Parathyroid adenoma (tissue), 2 donors: ENCODE measurements at regions not wholly inside any gene's neighbourhood (a gene's known extent, or its start where the extent isn't known, plus 50 kb on each side); places are given as distances from the start of the nearest gene placed in this dataset.

Experiments
- H2AFZ ChIP-seq: fragments of 300-600 bp; sonication (generic); one replicate; pipeline ENCODE4 v1.7.0; 2017; ENCODE audit warnings: antibody characterized with exemption, mild to moderate bottlenecking
- H3K27ac ChIP-seq: fragments of 300-600 bp; sonication (generic); one replicate; pipeline ENCODE4 v1.7.0; 2017
- H3K27me3 ChIP-seq: fragments of 300-600 bp; sonication (generic); one replicate; pipeline ENCODE4 v1.7.0; 2017; ENCODE audit warnings: low read length; ENCODE audit not compliant: control insufficient read depth, insufficient read depth
- H3K36me3 ChIP-seq: fragments of 300-600 bp; sonication (generic); one replicate; pipeline ENCODE4 v1.7.0; 2017; ENCODE audit warnings: low read length; ENCODE audit not compliant: control insufficient read depth, insufficient read depth
- H3K4me1 ChIP-seq: fragments of 300-600 bp; sonication (generic); one replicate; pipeline ENCODE4 v1.7.0; 2017; ENCODE audit warnings: control low read depth
- H3K4me2 ChIP-seq: fragments of 300-600 bp; sonication (generic); one replicate; pipeline ENCODE4 v1.7.0; 2017; ENCODE audit warnings: low read length
- H3K4me3 ChIP-seq: fragments of 300-600 bp; sonication (generic); one replicate; pipeline ENCODE4 v1.7.0; 2017; ENCODE audit warnings: low read depth, low read length
- H3K79me2 ChIP-seq: fragments of 300-600 bp; sonication (generic); one replicate; pipeline ENCODE4 v1.7.0; 2017; ENCODE audit warnings: control low read depth
- H3K9ac ChIP-seq: fragments of 300-600 bp; sonication (generic); one replicate; pipeline ENCODE4 v1.7.0; 2017; ENCODE audit warnings: mild to moderate bottlenecking
- H3K9me3 ChIP-seq: fragments of 300-600 bp; sonication (generic); one replicate; pipeline ENCODE4 v1.7.0; 2017; ENCODE audit warnings: low read length; ENCODE audit not compliant: control insufficient read depth
- TF ChIP-seq, protein P1 (sequence below): fragments of 300-600 bp; sonication (generic); IDR thresholded peaks from one replicate; pipeline ENCODE4 v1.7.0; 2017; ENCODE audit warnings: antibody characterized with exemption, mild to moderate bottlenecking
- donor health status: primary hyperparathyroidism.

GRCh38 chr2:60283626-60284025 is 269.8 kb downstream of the BCL11A start:
- no peaks in the 10 kb centered on the region for H3K36me3 ChIP-seq
- H3K4me1 ChIP-seq: no peaks in the 10 kb centered on the region
- no peak overlapping the region for H3K9ac ChIP-seq
- H3K79me2 ChIP-seq: no peaks in the 10 kb centered on the region
- TF ChIP-seq, protein P1, sequence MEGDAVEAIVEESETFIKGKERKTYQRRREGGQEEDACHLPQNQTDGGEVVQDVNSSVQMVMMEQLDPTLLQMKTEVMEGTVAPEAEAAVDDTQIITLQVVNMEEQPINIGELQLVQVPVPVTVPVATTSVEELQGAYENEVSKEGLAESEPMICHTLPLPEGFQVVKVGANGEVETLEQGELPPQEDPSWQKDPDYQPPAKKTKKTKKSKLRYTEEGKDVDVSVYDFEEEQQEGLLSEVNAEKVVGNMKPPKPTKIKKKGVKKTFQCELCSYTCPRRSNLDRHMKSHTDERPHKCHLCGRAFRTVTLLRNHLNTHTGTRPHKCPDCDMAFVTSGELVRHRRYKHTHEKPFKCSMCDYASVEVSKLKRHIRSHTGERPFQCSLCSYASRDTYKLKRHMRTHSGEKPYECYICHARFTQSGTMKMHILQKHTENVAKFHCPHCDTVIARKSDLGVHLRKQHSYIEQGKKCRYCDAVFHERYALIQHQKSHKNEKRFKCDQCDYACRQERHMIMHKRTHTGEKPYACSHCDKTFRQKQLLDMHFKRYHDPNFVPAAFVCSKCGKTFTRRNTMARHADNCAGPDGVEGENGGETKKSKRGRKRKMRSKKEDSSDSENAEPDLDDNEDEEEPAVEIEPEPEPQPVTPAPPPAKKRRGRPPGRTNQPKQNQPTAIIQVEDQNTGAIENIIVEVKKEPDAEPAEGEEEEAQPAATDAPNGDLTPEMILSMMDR: no peak
- H3K27ac ChIP-seq: no peak overlapping the region
- H3K27me3 ChIP-seq: no peaks in the 10 kb centered on the region
- no peak overlapping the region for H2AFZ ChIP-seq
- no peak overlapping the region for H3K4me2 ChIP-seq
- no peak overlapping the region for H3K4me3 ChIP-seq
- H3K9me3 ChIP-seq: no peaks in the 10 kb centered on the region

DNA sequence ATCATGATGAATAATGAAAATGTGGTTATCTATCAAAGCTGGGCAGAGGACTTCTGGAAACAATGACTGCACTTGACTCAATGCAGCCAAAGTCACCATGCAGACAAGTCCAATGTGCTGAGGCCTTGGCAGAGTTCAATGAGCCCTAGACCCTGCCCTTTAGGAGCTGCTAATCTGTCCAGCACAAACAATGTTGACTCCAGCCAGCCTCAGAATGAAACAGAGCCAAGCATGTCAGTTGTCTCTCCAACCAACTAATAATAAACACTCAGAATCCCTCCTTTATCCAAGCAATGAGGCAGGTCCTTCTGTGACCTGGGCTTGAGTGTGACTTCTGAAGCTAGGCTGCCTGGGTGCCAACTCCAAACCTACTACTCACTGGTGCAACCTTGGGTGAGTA is 270.6 kb downstream of the BCL11A start:
- H3K4me1 ChIP-seq: no peaks in the 10 kb centered on the region
- no peak overlapping the region for H3K9ac ChIP-seq
- H3K27ac ChIP-seq: no peak overlapping the region
- no peaks in the 10 kb centered on the region for H3K79me2 ChIP-seq
- no peak overlapping the region for H2AFZ ChIP-seq
- no peak overlapping the region for H3K4me3 ChIP-seq
- no peaks in the 10 kb centered on the region for H3K36me3 ChIP-seq
- H3K9me3 ChIP-seq: no peaks in the 10 kb centered on the region
- TF ChIP-seq, protein P1: no peak
- H3K4me2 ChIP-seq: no peak overlapping the region
- no peaks in the 10 kb centered on the region for H3K27me3 ChIP-seq

GRCh38 chr2:60281730-60282129 is 271.7 kb downstream of the BCL11A start:
- TF ChIP-seq, protein P1: no peak
- no peaks in the 10 kb centered on the region for H3K9me3 ChIP-seq
- H3K36me3 ChIP-seq: no peaks in the 10 kb centered on the region
- no peak overlapping the region for H3K4me3 ChIP-seq
- H3K27me3 ChIP-seq: no peaks in the 10 kb centered on the region
- no peaks in the 10 kb centered on the region for H3K4me1 ChIP-seq
- no peak overlapping the region for H3K9ac ChIP-seq
- no peaks in the 10 kb centered on the region for H3K79me2 ChIP-seq
- no peak overlapping the region for H3K4me2 ChIP-seq
- H2AFZ ChIP-seq: no peak overlapping the region
- H3K27ac ChIP-seq: no peak overlapping the region

GRCh38 chr2:60280238-60280637 is 273.2 kb downstream of the BCL11A start:
- Histone ChIP-seq H3K9ac (no peak overlapping the region), H2AFZ (no peak overlapping the region), H3K4me1 (no peaks in the 10 kb centered on the region), H3K36me3 (no peaks in the 10 kb centered on the region), H3K79me2 (no peaks in the 10 kb centered on the region), H3K27ac (no peak overlapping the region), H3K4me2 (no peak overlapping the region), H3K27me3 (no peaks in the 10 kb centered on the region), H3K4me3 (no peak overlapping the region), H3K9me3 (no peaks in the 10 kb centered on the region)
- TF ChIP-seq, protein P1: no peak

DNA sequence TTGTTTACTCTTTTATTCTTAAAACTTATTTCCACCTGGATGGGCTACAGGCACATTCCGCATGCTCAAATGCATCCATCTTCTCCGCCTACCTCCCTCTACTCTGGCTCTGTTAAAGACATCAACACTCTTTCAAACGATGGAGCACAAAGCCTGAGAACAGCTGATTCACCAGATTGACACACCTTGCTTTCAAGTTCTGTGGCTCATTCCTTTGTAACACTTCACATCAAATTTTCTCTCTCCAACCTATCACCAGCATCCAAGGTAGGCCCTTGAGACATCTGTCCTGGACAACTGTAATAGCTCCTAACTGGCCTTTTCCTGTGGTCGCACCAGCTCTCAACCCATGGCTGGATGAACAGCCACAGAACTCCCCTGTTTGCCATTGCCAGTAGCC is 274.5 kb downstream of the BCL11A start:
- no peaks in the 10 kb centered on the region for H3K9me3 ChIP-seq
- TF ChIP-seq, protein P1: no peak
- no peak overlapping the region for H3K4me3 ChIP-seq

More for the DNA sequence above, 274.5 kb downstream of the BCL11A start:
- Histone ChIP-seq H3K36me3 (no peaks in the 10 kb centered on the region), H3K27me3 (no peaks in the 10 kb centered on the region), H3K27ac (no peak overlapping the region), H3K4me1 (no peaks in the 10 kb centered on the region), H2AFZ (no peak overlapping the region), H3K4me2 (no peak overlapping the region), H3K9ac (no peak overlapping the region), H3K79me2 (no peaks in the 10 kb centered on the region)
